ENCODE measurements at regions not wholly inside any gene's neighbourhood (a gene's known extent, or its start where the extent isn't known, plus 50 kb on each side); places are given as distances from the start of the nearest gene placed in this dataset.

DNA sequence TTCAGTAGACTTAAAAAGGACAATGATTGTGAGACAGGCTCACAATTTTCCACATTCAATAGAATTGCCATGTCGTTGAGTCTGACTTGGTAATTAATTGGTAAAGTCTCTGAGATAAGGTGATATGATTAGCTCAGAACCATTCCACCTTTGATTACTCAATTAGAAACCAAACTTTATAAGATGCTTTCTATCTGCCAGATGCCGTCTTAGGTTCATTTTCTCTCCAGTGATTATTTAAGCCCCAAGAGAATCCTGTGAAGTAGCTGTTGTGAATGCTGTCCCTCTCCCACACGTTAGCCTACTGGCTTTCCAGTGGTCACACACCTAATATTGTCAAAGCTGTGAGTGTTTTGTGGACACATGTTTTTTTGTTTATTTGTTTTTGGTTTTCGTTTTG, 528.9 kb upstream of the ZNF462 start:
- TF ChIP-seq CTCF (conservative IDR thresholded peaks at IDR 0.05; ENCODE audit: low read length) (no peak), EZH2phosphoT487 (IDR thresholded peaks at IDR 0.05; ENCODE audit: borderline replicate concordance, low read depth, low read length) (no peak)
